Right renal pelvis (tissue), 4 donors: ENCODE measurements at regions not wholly inside any gene's neighbourhood (a gene's known extent, or its start where the extent isn't known, plus 50 kb on each side); places are given as distances from the start of the nearest gene placed in this dataset.
"Not testable (repeated sequence)": the region's sequence is repeated elsewhere in the genome, so short reads cannot be mapped to it uniquely, and the experiment has no call there.

Experiments used
- DNase-seq, 4 donors: peaks; one replicate each; pipeline ENCODE4 v3.0.0-alpha.2; 2013; ENCODE audit warnings: low read depth in 4 of 4, low spot score in 3 of 4, missing footprints in 1 of 4

GRCh38 chr22:27107824-27108223 lies 450.4 kb downstream of the MIAT start:
- DNase-seq: no peak

GRCh38 chr22:27108425-27109114 lies 451.2 kb downstream of the MIAT start:
- peak in 3 of 4 donors; percentile 41 to 56 (median 48) for DNase-seq

GRCh38 chr22:27109406-27109805 lies 452.0 kb downstream of the MIAT start:
- DNase-seq: not testable (repeated sequence)

DNA sequence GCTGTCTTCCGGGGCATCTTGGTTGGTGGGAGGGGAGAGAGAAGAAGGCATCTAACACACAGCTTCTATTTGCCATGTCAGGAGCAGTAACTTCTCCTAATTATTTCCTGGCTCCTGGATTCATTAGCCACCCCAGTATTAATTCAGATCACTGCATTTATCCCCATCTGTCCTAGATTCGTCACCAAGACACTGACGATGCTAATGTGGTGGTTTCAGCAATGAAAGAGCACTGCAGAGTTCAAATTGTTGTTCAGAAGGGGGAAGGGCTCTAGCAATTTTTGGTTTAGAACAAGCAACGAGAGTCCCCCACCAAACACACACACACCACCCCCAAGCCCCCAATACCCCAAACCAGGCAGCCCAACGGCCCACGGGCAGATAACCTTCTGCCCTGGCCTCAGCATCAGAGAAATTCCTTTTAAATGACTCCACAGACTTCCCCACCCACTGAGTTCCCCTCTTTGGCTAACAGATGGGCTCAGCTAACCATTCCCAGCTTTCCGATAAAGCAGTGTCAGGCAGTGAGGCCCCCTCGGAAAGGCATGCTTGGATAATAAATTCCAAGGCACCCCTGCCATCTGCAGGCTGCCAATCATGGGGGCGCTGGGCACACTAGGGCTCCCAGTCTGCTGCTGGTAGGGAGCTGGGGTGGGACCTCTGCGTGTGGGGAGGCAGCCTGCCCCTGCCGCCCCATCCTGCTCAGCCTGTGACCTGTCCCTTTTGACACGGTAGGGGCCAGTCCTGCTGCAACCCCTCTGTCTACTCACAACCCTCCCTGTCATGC lies 453.5 kb downstream of the MIAT start:
- no peak for DNase-seq

DNA sequence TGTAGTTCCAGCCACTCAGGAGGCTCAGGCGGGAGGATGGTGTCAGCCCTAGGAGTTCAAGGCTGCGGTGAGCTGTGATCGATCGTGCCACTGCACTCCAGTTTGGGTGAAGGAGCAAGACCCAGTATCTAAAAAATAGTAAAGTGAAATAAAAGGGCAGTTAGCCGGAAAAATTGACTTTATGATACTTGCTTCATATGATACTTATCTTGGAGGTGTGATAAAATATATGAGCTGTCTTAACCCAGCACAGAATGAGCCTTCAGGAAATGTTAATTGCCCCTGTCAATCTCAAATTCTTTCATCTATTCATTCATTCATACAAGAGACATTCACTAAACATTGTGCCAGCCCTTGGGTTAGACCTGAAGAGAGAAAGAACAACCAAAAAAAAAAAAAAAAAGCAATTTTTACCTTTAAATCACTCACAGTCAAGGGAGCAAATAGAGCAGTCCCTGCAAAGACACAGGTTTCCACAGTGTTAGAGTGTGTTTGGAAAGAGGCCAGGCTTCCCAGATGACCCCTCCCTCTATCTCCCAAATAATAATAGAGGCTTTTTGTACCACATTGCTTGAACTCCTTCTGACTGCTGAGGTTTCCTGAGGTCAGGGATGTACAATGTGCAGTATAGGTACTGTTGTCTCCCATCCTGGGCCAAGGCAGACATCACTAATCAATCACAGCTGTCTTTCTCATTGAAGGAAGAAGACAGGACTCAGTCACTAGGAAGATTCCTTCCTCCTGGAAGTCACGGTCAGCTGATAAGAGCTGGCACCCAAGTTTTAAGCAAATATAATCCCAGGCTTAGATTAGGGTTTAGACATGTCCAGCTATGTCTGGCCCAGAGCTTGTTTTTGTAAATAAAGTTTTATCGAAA lies 454.6 kb downstream of the MIAT start:
- DNase-seq: no peak

- no peak for DNase-seq
Measured at GRCh38 chr22:27113211-27113635, 455.8 kb downstream of the MIAT start.

GRCh38 chr22:27113641-27114040 lies 456.3 kb downstream of the MIAT start:
- no peak for DNase-seq

GRCh38 chr22:27114186-27114585 lies 456.8 kb downstream of the MIAT start:
- no peak for DNase-seq

DNA sequence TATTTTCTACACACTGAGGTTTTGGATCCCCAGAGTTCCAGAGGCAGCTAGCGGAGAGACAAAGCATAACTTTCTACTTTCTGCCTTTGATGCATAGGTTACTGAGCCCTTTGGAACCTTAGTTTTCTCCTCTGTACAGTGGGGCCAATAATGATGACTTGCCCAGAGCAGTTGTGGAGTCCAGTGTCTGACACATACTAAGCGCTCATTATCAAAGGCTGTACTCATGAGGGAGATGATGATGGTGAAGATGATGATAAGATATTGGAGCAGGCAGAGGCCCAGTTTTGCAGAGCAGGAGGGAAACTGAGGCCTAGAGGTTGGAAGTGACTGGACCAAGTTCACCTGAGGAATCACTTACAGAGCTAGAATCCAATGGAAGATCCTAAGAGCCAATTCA lies 458.0 kb downstream of the MIAT start:
- DNase-seq: no peak

- DNase-seq: no peak
Measured at GRCh38 chr22:27115816-27116256, 458.4 kb downstream of the MIAT start.

GRCh38 chr22:27116312-27117086 lies 459.1 kb downstream of the MIAT start:
- DNase-seq: no peak

DNA sequence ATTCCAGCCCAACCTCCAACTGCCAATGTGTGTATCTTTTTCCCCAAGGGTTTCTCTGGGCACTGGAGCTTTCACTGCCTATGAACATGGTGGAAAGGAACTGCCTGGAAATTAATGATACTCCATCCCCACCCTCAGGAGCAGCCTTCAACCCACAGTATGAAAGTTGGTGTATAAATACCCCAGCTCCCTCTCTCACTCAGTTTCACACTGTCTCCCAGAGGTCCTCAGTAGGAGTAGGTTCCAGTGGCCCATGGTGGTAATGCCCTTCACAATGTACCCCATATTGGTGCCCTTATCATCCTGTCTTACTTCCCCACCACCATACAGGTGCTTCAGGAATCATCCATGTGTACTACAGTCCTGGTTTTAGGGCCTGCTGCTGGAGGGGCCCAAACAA lies 462.6 kb downstream of the MIAT start:
- no peak for DNase-seq

DNA sequence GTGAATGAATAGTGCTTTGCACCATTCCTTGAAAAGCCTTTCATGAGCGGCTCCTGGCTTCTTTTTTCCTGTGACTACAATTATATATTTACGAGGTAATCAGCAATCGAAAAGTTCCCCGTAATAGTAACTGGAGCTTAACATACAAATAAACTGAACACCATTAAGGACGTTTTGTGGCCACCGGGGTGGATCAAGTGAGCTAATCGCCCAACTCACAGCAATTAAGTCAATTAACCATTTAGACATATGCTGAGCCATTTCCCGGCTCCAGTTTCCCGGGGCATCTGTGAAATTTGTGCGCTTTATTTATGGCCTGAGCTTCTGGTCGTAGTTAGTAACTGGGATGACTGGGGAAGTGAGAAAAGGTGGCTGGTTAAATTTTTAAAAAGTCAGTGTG lies 465.2 kb downstream of the MIAT start:
- DNase-seq: no peak

GRCh38 chr22:27123880-27124279 lies 466.5 kb downstream of the MIAT start:
- DNase-seq: no peak

GRCh38 chr22:27124351-27124966 lies 467.1 kb downstream of the MIAT start:
- DNase-seq: no peak

DNA sequence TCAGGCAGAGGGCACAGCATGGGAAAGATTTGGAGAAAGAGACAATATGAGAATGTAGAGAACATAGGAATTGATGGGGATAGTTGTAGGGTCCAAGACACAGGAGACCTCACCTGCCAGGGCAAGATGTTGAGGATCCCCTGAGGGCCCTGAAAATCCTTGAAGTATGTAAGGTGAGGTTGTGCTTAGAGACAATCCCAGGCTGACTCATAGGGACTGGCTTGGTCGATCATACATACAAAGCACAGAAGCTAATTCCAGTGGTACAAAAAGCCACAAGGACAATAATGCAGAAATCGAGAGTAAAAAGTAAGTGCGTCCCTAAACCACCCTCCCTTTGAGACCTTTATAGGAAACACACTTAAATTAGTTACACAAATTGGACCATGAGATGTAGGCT lies 468.2 kb downstream of the MIAT start:
- no peak for DNase-seq

DNA sequence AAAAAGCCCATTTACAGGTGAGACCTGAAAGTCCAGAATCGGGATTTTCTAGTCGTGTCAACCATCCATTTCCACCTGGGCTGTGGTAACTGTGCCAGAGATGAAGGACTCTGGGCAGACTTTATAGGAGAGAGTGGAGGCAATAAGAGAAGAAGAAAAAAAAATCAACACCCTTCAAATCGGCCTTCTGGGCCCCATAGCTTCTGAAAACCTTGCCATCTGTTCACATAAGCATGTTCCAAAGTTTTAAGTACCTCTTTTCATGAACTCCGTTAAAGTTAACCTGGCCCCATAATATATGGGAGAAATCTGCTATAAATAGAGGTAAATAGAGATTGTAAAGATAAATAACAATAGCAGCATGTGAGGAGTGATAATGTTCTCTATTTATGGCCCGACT lies 470.5 kb downstream of the MIAT start:
- DNase-seq: no peak

- no peak for DNase-seq
Measured at GRCh38 chr22:27128461-27129085, 471.2 kb downstream of the MIAT start.

- no peak for DNase-seq
Measured at GRCh38 chr22:27129266-27129665, 471.9 kb downstream of the MIAT start.
